Neural cell (in vitro differentiated cells): ENCODE measurements at regions not wholly inside any gene's neighbourhood (a gene's known extent, or its start where the extent isn't known, plus 50 kb on each side); places are given as distances from the start of the nearest gene placed in this dataset.

Source experiments
- EZH2 ChIP-seq: fragments of 200-600, 300-800 bp; shearing (Covaris generic), sonication (generic); IDR thresholded peaks from 2 replicates; pipeline ENCODE4 v1.6.1; 2014; ENCODE audit warnings: antibody characterized with exemption, low read length, borderline replicate concordance, mild to moderate bottlenecking; ENCODE audit not compliant: insufficient read depth, poor library complexity, severe bottlenecking
- RAD21 ChIP-seq: fragments of 450-650 bp; conservative IDR thresholded peaks from 2 replicates; pipeline ENCODE4 v1.6.1; 2014; ENCODE audit warnings: antibody characterized with exemption, mild to moderate bottlenecking, moderate library complexity
- TF ChIP-seq, protein P1 (sequence below): fragments of 450-650 bp; IDR thresholded peaks from 2 replicates; pipeline ENCODE4 v1.5.1; 2014; ENCODE audit warnings: antibody characterized with exemption, mild to moderate bottlenecking, moderate library complexity; ENCODE audit not compliant: poor library complexity, severe bottlenecking
- TF ChIP-seq, protein P2 (sequence below): IDR thresholded peaks from 2 replicates; pipeline ENCODE4 v1.6.1; 2012; ENCODE audit warnings: borderline replicate concordance

GRCh38 chr13:34772206-34772605, 169.9 kb upstream of the NBEA start:
- TF ChIP-seq, protein P1, sequence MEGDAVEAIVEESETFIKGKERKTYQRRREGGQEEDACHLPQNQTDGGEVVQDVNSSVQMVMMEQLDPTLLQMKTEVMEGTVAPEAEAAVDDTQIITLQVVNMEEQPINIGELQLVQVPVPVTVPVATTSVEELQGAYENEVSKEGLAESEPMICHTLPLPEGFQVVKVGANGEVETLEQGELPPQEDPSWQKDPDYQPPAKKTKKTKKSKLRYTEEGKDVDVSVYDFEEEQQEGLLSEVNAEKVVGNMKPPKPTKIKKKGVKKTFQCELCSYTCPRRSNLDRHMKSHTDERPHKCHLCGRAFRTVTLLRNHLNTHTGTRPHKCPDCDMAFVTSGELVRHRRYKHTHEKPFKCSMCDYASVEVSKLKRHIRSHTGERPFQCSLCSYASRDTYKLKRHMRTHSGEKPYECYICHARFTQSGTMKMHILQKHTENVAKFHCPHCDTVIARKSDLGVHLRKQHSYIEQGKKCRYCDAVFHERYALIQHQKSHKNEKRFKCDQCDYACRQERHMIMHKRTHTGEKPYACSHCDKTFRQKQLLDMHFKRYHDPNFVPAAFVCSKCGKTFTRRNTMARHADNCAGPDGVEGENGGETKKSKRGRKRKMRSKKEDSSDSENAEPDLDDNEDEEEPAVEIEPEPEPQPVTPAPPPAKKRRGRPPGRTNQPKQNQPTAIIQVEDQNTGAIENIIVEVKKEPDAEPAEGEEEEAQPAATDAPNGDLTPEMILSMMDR = no peak
- TF ChIP-seq RAD21 (no peak), EZH2 (no peak)
- TF ChIP-seq, protein P2, sequence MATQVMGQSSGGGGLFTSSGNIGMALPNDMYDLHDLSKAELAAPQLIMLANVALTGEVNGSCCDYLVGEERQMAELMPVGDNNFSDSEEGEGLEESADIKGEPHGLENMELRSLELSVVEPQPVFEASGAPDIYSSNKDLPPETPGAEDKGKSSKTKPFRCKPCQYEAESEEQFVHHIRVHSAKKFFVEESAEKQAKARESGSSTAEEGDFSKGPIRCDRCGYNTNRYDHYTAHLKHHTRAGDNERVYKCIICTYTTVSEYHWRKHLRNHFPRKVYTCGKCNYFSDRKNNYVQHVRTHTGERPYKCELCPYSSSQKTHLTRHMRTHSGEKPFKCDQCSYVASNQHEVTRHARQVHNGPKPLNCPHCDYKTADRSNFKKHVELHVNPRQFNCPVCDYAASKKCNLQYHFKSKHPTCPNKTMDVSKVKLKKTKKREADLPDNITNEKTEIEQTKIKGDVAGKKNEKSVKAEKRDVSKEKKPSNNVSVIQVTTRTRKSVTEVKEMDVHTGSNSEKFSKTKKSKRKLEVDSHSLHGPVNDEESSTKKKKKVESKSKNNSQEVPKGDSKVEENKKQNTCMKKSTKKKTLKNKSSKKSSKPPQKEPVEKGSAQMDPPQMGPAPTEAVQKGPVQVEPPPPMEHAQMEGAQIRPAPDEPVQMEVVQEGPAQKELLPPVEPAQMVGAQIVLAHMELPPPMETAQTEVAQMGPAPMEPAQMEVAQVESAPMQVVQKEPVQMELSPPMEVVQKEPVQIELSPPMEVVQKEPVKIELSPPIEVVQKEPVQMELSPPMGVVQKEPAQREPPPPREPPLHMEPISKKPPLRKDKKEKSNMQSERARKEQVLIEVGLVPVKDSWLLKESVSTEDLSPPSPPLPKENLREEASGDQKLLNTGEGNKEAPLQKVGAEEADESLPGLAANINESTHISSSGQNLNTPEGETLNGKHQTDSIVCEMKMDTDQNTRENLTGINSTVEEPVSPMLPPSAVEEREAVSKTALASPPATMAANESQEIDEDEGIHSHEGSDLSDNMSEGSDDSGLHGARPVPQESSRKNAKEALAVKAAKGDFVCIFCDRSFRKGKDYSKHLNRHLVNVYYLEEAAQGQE = no peak
